HG03139 (cell line): ENCODE measurements at regions not wholly inside any gene's neighbourhood (a gene's known extent, or its start where the extent isn't known, plus 50 kb on each side); places are given as distances from the start of the nearest gene placed in this dataset.
"Not testable (repeated sequence)": the region's sequence is repeated elsewhere in the genome, so short reads cannot be mapped to it uniquely, and the experiment has no call there.

Experiments
- ATAC-seq: cut with Tn5 transposase; IDR thresholded peaks from one replicate; pipeline ENCODE4 v1.9.1; 2021; ENCODE audit not compliant: unreplicated experiment

- no peak for ATAC-seq
Measured at GRCh38 chr9:80797101-80797829, 892.1 kb downstream of the TLE1 start.

DNA sequence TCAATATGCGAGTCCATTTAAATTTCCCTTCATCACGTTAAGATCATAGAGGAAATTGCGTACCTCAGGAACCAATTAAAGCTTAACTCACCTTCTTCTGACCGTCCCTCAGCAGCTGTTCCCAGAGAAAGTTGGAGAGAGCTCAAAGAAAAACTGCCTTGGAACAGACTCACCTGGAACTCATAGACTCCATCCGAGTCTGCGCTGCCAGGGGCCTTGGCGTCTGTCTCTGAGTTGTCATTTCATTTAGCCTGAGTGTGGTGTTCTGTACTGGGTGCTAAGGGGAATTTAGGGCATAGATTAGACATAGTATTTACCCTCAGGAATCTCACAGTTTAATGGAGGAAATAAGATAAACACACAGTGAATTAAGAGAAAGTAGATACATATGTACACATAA, 892.7 kb downstream of the TLE1 start:
- ATAC-seq = no peak

DNA sequence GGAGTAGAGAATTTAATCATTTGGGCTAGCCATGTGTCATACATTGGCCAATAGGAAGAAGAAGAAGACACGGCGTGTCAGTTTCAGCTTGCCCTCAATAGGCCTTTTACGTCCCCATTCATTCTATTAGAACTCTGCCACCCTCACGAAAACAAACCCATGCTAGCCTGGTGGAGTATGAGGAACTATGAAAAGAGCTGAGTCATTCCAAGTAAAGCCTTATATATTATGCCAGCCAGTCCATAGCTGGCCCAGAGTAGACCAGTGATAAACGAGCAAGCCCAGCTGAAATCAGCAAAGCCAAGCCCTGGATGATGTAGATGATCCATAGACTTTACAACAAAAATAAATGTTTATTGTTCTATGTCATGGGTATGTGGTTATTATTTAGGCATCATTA, 895.1 kb downstream of the TLE1 start:
- ATAC-seq = no peak

GRCh38 chr9:80793706-80794105, 895.6 kb downstream of the TLE1 start:
- ATAC-seq = no peak

- no peak for ATAC-seq
Measured at GRCh38 chr9:80792726-80793125, 896.6 kb downstream of the TLE1 start.

DNA sequence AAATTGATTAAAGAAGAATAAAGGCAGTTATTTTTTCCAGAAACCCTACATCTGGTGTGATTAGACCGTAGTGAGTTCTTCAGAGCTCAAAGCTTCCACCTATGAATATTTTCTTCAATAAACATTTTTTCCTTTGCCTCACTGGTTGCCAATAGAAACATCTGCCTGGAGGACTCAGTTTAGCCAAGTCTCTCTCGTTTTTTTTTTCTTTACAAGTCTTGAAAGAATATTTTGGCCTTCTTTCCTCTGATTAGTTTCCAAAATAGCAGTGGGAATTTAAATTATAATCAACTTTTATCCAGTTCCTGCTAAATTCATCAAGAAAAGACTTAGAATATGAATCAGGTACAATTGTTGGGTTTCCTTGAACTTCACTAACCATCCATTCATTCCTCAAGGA, 897.5 kb downstream of the TLE1 start:
- ATAC-seq = no peak

GRCh38 chr9:80790764-80791163, 898.6 kb downstream of the TLE1 start:
- ATAC-seq = no peak

- ATAC-seq = no peak
Measured at GRCh38 chr9:80789831-80790230, 899.5 kb downstream of the TLE1 start.

- no peak for ATAC-seq
Measured at GRCh38 chr9:80787636-80788035, 901.7 kb downstream of the TLE1 start.

- no peak for ATAC-seq
Measured at GRCh38 chr9:80784647-80785046, 904.7 kb downstream of the TLE1 start.

GRCh38 chr9:80775971-80776370, 913.4 kb downstream of the TLE1 start:
- ATAC-seq = no peak

GRCh38 chr9:80775530-80775929, 913.8 kb downstream of the TLE1 start:
- ATAC-seq = no peak

GRCh38 chr9:80771555-80772347, 917.6 kb downstream of the TLE1 start:
- no peak for ATAC-seq

DNA sequence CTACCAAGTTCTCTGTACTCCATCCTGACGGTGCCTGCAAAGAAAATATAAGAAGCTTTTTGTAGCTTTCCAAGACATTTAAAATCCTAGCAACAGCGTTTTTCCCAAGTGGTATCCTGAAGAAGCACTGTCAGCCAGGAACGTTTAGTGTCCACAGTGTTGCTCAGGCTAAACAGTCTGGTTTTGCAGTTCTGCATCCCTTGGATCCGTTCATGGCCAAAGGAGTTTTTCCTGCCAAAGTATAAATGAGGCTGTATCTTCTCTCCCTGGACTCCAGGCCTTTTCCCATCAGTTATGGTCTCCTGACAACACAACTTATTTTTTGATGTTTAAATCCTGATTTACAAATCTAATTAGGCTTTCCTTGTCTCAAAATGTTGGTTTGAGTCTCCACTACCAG, 925.8 kb downstream of the TLE1 start:
- ATAC-seq = no peak

DNA sequence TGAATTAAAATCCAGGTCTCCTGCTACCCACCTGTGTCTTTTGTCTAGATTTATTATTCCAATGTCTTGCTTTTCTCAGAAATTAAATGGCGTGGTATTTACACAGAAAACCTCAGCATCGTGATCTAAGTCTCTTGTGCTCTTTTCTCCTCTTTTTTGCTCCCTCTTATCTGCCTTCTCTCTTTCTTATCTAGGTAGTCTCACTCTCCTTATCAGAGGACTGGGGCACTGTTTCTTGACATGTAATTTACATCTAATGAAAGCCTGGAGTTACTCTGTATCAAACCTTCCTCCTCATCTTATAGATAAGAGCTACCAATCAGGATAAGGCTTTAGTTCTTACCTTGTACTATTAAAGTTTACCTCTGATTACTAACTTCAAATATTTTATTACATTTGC, 933.8 kb downstream of the TLE1 start:
- no peak for ATAC-seq

GRCh38 chr9:80747056-80747455, 942.3 kb downstream of the TLE1 start:
- not testable (repeated sequence) for ATAC-seq

GRCh38 chr9:80732506-80732905, 956.8 kb downstream of the TLE1 start:
- no peak for ATAC-seq

DNA sequence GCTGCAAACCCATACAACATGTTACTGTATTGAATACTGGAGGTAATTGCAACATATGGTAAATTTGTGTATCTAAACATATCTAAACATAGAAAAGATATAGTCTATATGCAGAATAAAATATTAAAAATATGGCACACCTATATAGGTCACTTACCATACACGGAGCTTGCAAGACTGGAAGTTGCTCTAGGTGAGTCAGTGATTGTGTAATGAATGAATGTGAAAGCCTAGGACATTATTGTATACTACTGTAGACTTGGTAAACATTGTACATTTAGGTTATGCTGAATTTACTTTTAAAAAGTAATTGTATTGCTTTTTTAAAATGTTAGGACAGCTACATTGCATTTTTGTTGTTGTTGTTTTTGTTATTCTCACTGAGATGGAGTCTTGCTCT, 968.8 kb downstream of the TLE1 start:
- no peak for ATAC-seq

DNA sequence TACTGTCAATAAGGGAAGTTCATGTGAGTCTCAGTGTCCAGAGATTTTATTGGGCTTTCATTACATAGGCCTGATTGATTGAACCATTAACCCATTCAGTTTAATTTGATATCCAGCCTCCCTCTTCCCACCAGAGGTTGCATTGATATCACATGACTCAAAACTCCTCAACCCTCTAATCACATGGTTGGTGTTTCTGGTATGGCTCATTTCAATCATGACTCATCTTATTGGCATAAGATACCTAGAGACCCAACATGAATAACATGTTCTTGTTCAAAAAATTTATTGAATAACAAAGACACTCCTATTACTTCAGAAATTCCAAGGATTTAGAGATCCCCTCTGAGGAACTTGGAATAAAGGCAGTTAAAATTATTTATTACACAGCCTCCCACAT, 982.2 kb downstream of the TLE1 start:
- ATAC-seq = no peak

GRCh38 chr9:80701061-80701460, 988.3 kb downstream of the TLE1 start:
- ATAC-seq = no peak

GRCh38 chr9:80699511-80699998, 989.8 kb downstream of the TLE1 start:
- ATAC-seq = no peak

DNA sequence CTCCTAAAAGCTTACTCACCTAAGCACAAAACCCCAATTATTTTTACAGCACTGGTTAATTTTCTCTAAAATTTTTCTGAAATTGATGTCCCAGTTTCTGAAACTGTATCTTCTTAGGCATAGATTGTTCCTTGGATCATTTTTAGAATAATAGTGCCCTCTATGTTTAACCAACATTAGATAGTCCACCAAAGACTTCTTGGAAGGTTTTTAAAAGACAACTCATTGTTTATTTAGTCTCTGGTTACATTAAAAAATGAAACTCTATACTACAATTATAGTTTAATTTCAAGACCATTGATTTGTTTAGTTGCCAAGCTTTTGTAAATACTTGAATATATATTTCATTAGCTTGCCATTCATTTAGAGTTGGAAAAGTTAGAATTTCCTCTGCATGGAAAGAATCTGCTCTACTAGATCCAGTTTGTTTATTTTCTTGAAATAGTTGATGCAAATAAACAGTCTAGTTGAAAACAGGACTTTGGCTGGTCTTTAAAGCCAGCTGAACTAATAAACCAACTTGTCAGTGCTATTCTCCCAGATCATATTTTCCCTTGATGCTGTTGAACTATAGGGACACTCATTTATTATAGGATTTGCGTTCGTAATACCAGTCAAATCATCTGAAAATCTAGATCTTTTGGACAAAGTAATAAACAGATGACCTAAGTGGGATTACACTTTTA, 990.5 kb downstream of the TLE1 start:
- ATAC-seq = no peak
